Caco-2 (cell line): ENCODE measurements at regions not wholly inside any gene's neighbourhood (a gene's known extent, or its start where the extent isn't known, plus 50 kb on each side); places are given as distances from the start of the nearest gene placed in this dataset.

Experiments used
- BruUV-seq: library from RNA; stranded (reverse); fragments of 400-500 nt; replicated peaks from 2 replicates; lab custom pipeline; 2021; lab: Mats Ljungman, UMichigan
- CTCF ChIA-PET: fragments of 300-600 bp; sonication (Branson Sonifier 250); formaldehyde crosslinking; loops from one replicate; lab custom pipeline; 2022; ENCODE audit warnings: antibody characterized with exemption; lab: Charles Lee
- POLR2A ChIA-PET: fragments of 300-600 bp; sonication (Branson Sonifier 250); formaldehyde crosslinking; loops from one replicate; lab custom pipeline; 2022; ENCODE audit warnings: antibody characterized with exemption; lab: Charles Lee
- DNase-seq, 2 experiments: peaks; one replicate each; pipeline versions ENCODE4 v3.0.0 to v3.0.0-alpha.2; 2020 to 2022
- H3K27me3 ChIP-seq: replicated peaks from 2 replicates; pipeline ENCODE4 v1.6.0; 2011; ENCODE audit warnings: low read length; ENCODE audit not compliant: control insufficient read depth, insufficient read depth
- H3K36me3 ChIP-seq: 2 replicates; pipeline ENCODE4 v1.5.1; 2011; ENCODE audit warnings: low read length; ENCODE audit not compliant: control insufficient read depth, insufficient read depth
- H3K4me1 ChIP-seq: fragments of 250-450 bp; sonication (Bioruptor Pico); 2 replicates; pipeline ENCODE4 v1.5.1; 2020; ENCODE audit warnings: mild to moderate bottlenecking
- H3K4me3 ChIP-seq: 2 replicates; pipeline ENCODE4 v1.5.1; 2011; ENCODE audit warnings: low read depth, mild to moderate bottlenecking, control low read depth, low read length
- H3K9me3 ChIP-seq: fragments of 250-450 bp; sonication (Bioruptor Pico); 2 replicates; pipeline ENCODE4 v1.5.1; 2020; ENCODE audit warnings: mild to moderate bottlenecking, moderate library complexity
- H3K27ac Mint-ChIP-seq: one replicate; pipeline ENCODE4 v1.8.0; 2022; ENCODE audit warnings: mixed read lengths; ENCODE audit not compliant: unreplicated experiment
- H3K27me3 Mint-ChIP-seq: one replicate; pipeline ENCODE4 v1.8.0; 2022; ENCODE audit warnings: mixed read lengths; ENCODE audit not compliant: insufficient read depth, unreplicated experiment
- H3K36me3 Mint-ChIP-seq: one replicate; pipeline ENCODE4 v1.8.0; 2022; ENCODE audit warnings: mild to moderate bottlenecking, mixed read lengths; ENCODE audit not compliant: insufficient read depth, unreplicated experiment
- H3K4me1 Mint-ChIP-seq: one replicate; pipeline ENCODE4 v1.8.0; 2022; ENCODE audit warnings: low read depth, mixed read lengths; ENCODE audit not compliant: unreplicated experiment
- H3K4me3 Mint-ChIP-seq: one replicate; pipeline ENCODE4 v1.8.0; 2022; ENCODE audit warnings: mild to moderate bottlenecking, moderate library complexity, mixed read lengths; ENCODE audit not compliant: unreplicated experiment
- H3K9me3 Mint-ChIP-seq: one replicate; pipeline ENCODE4 v1.8.0; 2022; ENCODE audit warnings: mixed read lengths; ENCODE audit not compliant: unreplicated experiment
- intact Hi-C: fragments of 100-400 bp; cut with micrococcal nuclease; formaldehyde crosslinking; loops from one replicate; pipeline ENCODE4 v1.10.0; 2022; ENCODE audit not compliant: unreplicated experiment
- TF ChIP-seq, protein P1 (sequence below), 2 experiments: fragments of 200-600 bp in 1 of 2; IDR thresholded peaks; 1 replicate in 1 of 2; 2 replicates in 1 of 2; pipeline versions ENCODE4 v1.5.1 to v1.8.0; 2011 to 2022; ENCODE audit warnings: antibody characterized with exemption in 1 of 2, control low read depth in 1 of 2, inconsistent platforms in 1 of 2, low read depth in 1 of 2, low read length in 1 of 2, mild to moderate bottlenecking in 1 of 2, moderate library complexity in 1 of 2; ENCODE audit not compliant: insufficient read depth in 1 of 2, severe bottlenecking in 1 of 2, unreplicated experiment in 1 of 2

DNA sequence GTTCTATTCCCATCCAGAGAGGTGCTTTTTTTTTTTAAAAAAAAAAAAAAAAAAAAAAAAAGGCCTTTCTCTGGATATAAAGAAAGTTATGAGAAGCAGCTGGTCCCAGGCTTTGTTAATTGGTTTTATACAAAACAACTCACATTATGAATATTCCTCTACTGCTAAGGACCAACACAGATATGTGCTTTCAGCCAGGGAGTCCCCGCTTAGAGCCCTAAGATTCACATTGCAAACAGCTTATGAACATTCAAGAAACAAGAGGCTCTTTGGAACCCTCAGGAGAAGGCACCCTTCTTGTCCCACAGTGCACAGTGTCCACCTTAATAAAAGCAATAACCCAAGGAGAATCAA lies 53.5 kb upstream of the GPR31 start:
- H3K4me1 ChIP-seq = peaks cover 8% of the 10 kb centered on the region; the same call in 1 of the 2 replicates
- Mint-ChIP-seq H3K27me3 (no peaks in the 10 kb centered on the region), H3K4me3 (no peak overlapping the region), H3K27ac (no peak overlapping the region), H3K9me3 (no peaks in the 10 kb centered on the region), H3K36me3 (no peaks in the 10 kb centered on the region), H3K4me1 (peaks cover 21% of the 10 kb centered on the region)
- ChIA-PET POLR2A (no interaction called here), CTCF (interaction anchor here (1.0 kb wide), 1 partner anchor 141 kb away, joined by 4 read pairs; no protein-coding TSS in a partner anchor)
- no peaks in the 10 kb centered on the region for H3K27me3 ChIP-seq
- BruUV-seq = no TSS peak
- H3K36me3 ChIP-seq = no peaks in the 10 kb centered on the region
- H3K4me3 ChIP-seq = no peak overlapping the region
- TF ChIP-seq, protein P1, sequence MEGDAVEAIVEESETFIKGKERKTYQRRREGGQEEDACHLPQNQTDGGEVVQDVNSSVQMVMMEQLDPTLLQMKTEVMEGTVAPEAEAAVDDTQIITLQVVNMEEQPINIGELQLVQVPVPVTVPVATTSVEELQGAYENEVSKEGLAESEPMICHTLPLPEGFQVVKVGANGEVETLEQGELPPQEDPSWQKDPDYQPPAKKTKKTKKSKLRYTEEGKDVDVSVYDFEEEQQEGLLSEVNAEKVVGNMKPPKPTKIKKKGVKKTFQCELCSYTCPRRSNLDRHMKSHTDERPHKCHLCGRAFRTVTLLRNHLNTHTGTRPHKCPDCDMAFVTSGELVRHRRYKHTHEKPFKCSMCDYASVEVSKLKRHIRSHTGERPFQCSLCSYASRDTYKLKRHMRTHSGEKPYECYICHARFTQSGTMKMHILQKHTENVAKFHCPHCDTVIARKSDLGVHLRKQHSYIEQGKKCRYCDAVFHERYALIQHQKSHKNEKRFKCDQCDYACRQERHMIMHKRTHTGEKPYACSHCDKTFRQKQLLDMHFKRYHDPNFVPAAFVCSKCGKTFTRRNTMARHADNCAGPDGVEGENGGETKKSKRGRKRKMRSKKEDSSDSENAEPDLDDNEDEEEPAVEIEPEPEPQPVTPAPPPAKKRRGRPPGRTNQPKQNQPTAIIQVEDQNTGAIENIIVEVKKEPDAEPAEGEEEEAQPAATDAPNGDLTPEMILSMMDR (IDR thresholded peaks at IDR 0.05; ENCODE audit: insufficient read depth in 1 of 2, low read depth in 1 of 2, low read length in 1 of 2, severe bottlenecking in 1 of 2, unreplicated experiment in 1 of 2) = no peak
- intact Hi-C loops = no loop called here
- H3K9me3 ChIP-seq = no peaks in the 10 kb centered on the region
- no peak for DNase-seq

DNA sequence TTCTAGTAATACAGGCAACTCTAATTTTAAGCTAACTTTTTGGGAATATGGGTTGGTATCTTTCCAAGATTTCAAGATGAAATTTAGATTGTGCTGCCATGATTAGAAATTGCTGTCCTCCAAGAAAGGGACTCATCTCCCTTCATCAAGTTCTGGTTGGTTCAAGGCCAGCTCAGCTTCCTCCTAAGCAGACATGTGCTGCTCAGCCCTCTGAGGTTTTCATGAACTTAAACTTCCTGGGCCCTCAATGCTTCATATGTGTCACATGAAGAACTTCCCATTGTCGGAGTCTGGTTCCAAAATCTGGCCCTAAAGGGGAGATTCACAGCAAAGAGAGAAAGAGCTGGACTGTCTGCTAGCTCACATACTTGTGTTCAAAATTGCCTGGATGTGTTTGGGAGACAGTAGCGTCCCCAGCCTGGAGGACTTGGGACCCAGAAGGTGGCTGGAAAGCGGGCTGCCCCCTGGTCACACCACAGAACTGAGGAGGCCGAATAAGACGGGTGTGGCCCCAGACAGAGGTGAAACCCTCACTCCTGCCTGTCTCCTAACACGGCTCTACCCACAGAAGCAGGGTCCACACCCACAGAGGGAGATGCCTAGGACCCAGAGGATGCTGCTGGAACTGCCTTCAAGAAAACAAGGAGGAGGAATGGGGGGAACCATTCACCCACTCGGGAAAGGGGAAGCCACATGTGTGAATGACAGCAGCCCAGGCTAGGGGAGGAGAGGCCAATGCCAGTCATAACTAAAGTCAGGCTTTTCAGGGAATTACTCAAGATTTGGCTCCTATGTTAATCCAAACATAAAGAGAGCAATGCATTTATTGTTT lies 54.3 kb upstream of the GPR31 start:
- ChIA-PET CTCF (interaction anchor here (1.0 kb wide), 1 partner anchor 140 kb away, joined by 4 read pairs; no protein-coding TSS in a partner anchor), POLR2A (no interaction called here)
- H3K36me3 ChIP-seq = no peaks in the 10 kb centered on the region
- intact Hi-C loops = no loop called here
- Mint-ChIP-seq H3K4me1 (peaks cover 27% of the 10 kb centered on the region), H3K27ac (no peak overlapping the region), H3K9me3 (no peaks in the 10 kb centered on the region), H3K4me3 (no peak overlapping the region), H3K36me3 (no peaks in the 10 kb centered on the region), H3K27me3 (no peaks in the 10 kb centered on the region)
- no TSS peak for BruUV-seq
- H3K9me3 ChIP-seq = no peaks in the 10 kb centered on the region
- DNase-seq = no peak
- H3K27me3 ChIP-seq = no peaks in the 10 kb centered on the region
- H3K4me3 ChIP-seq = no peak overlapping the region
- peaks cover 8% of the 10 kb centered on the region; the same call in 1 of the 2 replicates for H3K4me1 ChIP-seq
- TF ChIP-seq, protein P1 (IDR thresholded peaks at IDR 0.05; ENCODE audit: insufficient read depth in 1 of 2, low read depth in 1 of 2, low read length in 1 of 2, severe bottlenecking in 1 of 2, unreplicated experiment in 1 of 2) = no peak

DNA sequence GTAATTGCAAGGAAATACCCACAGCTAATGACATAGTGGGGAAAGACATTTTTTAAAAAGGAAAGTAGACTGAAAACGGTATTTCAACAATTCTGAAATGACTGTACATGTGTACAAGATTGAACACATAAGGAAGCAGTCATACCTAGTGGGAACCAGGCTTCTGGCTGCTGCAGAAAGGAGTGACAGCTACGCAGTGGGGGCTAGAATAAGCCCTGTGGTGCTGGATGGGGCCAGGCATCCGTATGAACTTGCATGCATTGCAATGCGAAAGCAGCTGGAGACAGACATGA lies 54.9 kb upstream of the GPR31 start:
- TF ChIP-seq, protein P1 (IDR thresholded peaks at IDR 0.05; ENCODE audit: insufficient read depth in 1 of 2, low read depth in 1 of 2, low read length in 1 of 2, severe bottlenecking in 1 of 2, unreplicated experiment in 1 of 2) = no peak
- no peaks in the 10 kb centered on the region for H3K36me3 Mint-ChIP-seq
- Histone ChIP-seq H3K27me3 (no peaks in the 10 kb centered on the region), H3K36me3 (no peaks in the 10 kb centered on the region), H3K4me3 (no peak overlapping the region), H3K4me1 (peaks cover 8% of the 10 kb centered on the region; the same call in 1 of the 2 replicates), H3K9me3 (no peaks in the 10 kb centered on the region)
- no peak for DNase-seq
- H3K4me1 Mint-ChIP-seq = peaks cover 33% of the 10 kb centered on the region
- no peaks in the 10 kb centered on the region for H3K27me3 Mint-ChIP-seq
- BruUV-seq = no TSS peak
- H3K9me3 Mint-ChIP-seq = no peaks in the 10 kb centered on the region
- no peak overlapping the region for H3K27ac Mint-ChIP-seq
- POLR2A ChIA-PET = interaction anchor here (0.5 kb wide), 1 partner anchor 100 kb away, joined by 3 read pairs; no protein-coding TSS in a partner anchor
- intact Hi-C loops = no loop called here
- CTCF ChIA-PET = no interaction called here
- no peak overlapping the region for H3K4me3 Mint-ChIP-seq
